EH (cell line): ENCODE measurements at regions not wholly inside any gene's neighbourhood (a gene's known extent, or its start where the extent isn't known, plus 50 kb on each side); places are given as distances from the start of the nearest gene placed in this dataset.
A peak's percentile ranks its signal among the peaks of the same experiment; 100 is the strongest.

Experiments
- DNase-seq: peaks from one replicate; pipeline ENCODE4 v3.0.0-alpha.2; 2015; ENCODE audit warnings: low read depth

GRCh38 chr7:25780904-25781303, 371.1 kb upstream of the NFE2L3 start:
- no peak for DNase-seq

- DNase-seq: no peak
Measured at GRCh38 chr7:25781704-25782103, 370.3 kb upstream of the NFE2L3 start.

GRCh38 chr7:25786936-25787335, 365.1 kb upstream of the NFE2L3 start:
- peak; percentile 77 for DNase-seq

GRCh38 chr7:25787336-25787735, 364.7 kb upstream of the NFE2L3 start:
- peak; percentile 40 for DNase-seq

- no peak for DNase-seq
Measured at GRCh38 chr7:25788371-25788770, 363.6 kb upstream of the NFE2L3 start.

- DNase-seq: no peak
Measured at GRCh38 chr7:25788961-25789620, 362.9 kb upstream of the NFE2L3 start.

GRCh38 chr7:25789701-25790640, 362.0 kb upstream of the NFE2L3 start:
- DNase-seq: no peak

- DNase-seq: no peak
Measured at GRCh38 chr7:25790963-25791362, 361.0 kb upstream of the NFE2L3 start.

GRCh38 chr7:25792586-25792985, 359.4 kb upstream of the NFE2L3 start:
- no peak for DNase-seq

GRCh38 chr7:25795824-25796235, 356.2 kb upstream of the NFE2L3 start:
- DNase-seq: peak; percentile 78

- DNase-seq: peak; percentile 20
Measured at GRCh38 chr7:25798344-25798743, 353.7 kb upstream of the NFE2L3 start.

- no peak for DNase-seq
Measured at GRCh38 chr7:25801214-25801613, 350.8 kb upstream of the NFE2L3 start.

GRCh38 chr7:25802057-25802456, 349.9 kb upstream of the NFE2L3 start:
- no peak for DNase-seq

GRCh38 chr7:25802473-25802872, 349.5 kb upstream of the NFE2L3 start:
- no peak for DNase-seq

GRCh38 chr7:25803117-25803887, 348.7 kb upstream of the NFE2L3 start:
- DNase-seq: no peak

- peak; percentile 12 for DNase-seq
Measured at GRCh38 chr7:25804154-25804553, 347.8 kb upstream of the NFE2L3 start.

- DNase-seq: peak; percentile 86
Measured at GRCh38 chr7:25805027-25805687, 346.8 kb upstream of the NFE2L3 start.

- DNase-seq: no peak
Measured at GRCh38 chr7:25807086-25807611, 344.8 kb upstream of the NFE2L3 start.

- no peak for DNase-seq
Measured at GRCh38 chr7:25809441-25809840, 342.6 kb upstream of the NFE2L3 start.

GRCh38 chr7:25812086-25812850, 339.7 kb upstream of the NFE2L3 start:
- DNase-seq: no peak

- no peak for DNase-seq
Measured at GRCh38 chr7:25813381-25813780, 338.6 kb upstream of the NFE2L3 start.
